Duodenal mucosa (tissue), 2 donors: ENCODE measurements at regions not wholly inside any gene's neighbourhood (a gene's known extent, or its start where the extent isn't known, plus 50 kb on each side); places are given as distances from the start of the nearest gene placed in this dataset.

Experiments used
- H3K27ac ChIP-seq: one replicate; pipeline ENCODE4 v1.7.0; 2013; ENCODE audit warnings: low read depth, low read length
- H3K27me3 ChIP-seq, 2 donors: one replicate each; pipeline ENCODE4 v1.7.0; 2013; ENCODE audit warnings: low read length in 2 of 2, control low read depth in 1 of 2; ENCODE audit not compliant: insufficient read depth in 2 of 2, control insufficient read depth in 1 of 2
- H3K36me3 ChIP-seq, 2 donors: one replicate each; pipeline ENCODE4 v1.7.0; 2013; ENCODE audit warnings: low read length in 2 of 2, control low read depth in 1 of 2; ENCODE audit not compliant: insufficient read depth in 2 of 2, control insufficient read depth in 1 of 2
- H3K4me1 ChIP-seq, 2 donors: one replicate each; pipeline ENCODE4 v1.7.0; 2013; ENCODE audit warnings: low read length in 2 of 2, control low read depth in 1 of 2; ENCODE audit not compliant: insufficient read depth in 2 of 2, control insufficient read depth in 1 of 2
- H3K4me3 ChIP-seq, 2 donors: one replicate each; pipeline ENCODE4 v1.7.0; 2013; ENCODE audit warnings: low read length in 2 of 2, low read depth in 1 of 2
- H3K9ac ChIP-seq, 2 donors: one replicate each; pipeline ENCODE4 v1.7.0; 2013; ENCODE audit warnings: low read length in 2 of 2, low read depth in 1 of 2
- H3K9me3 ChIP-seq, 2 donors: one replicate each; pipeline ENCODE4 v1.7.0; 2013; ENCODE audit warnings: low read length in 2 of 2, control low read depth in 1 of 2; ENCODE audit not compliant: control insufficient read depth in 1 of 2

- Histone ChIP-seq H3K4me1 (peaks cover 0 to 2% of the 10 kb centered on the region in 2 donors), H3K27me3 (peaks cover 0 to 2% of the 10 kb centered on the region in 2 donors), H3K4me3 (no peak overlapping the region), H3K9me3 (no peaks in the 10 kb centered on the region), H3K36me3 (no peaks in the 10 kb centered on the region), H3K27ac (no peak overlapping the region), H3K9ac (no peak overlapping the region)
Observed at GRCh38 chr22:34880662-34881061, 185.3 kb upstream of the ISX start.

GRCh38 chr22:34881453-34881852 lies 184.5 kb upstream of the ISX start:
- Histone ChIP-seq H3K27ac (no peak overlapping the region), H3K9me3 (no peaks in the 10 kb centered on the region), H3K4me1 (peaks cover 0 to 2% of the 10 kb centered on the region in 2 donors), H3K27me3 (no peaks in the 10 kb centered on the region), H3K36me3 (no peaks in the 10 kb centered on the region), H3K9ac (no peak overlapping the region), H3K4me3 (no peak overlapping the region)

- H3K36me3 ChIP-seq, result no peaks in the 10 kb centered on the region
- no peak overlapping the region for H3K4me3 ChIP-seq
- H3K9me3 ChIP-seq, result peaks cover 14% of the 10 kb centered on the region in 2 donors
- H3K9ac ChIP-seq, result no peak overlapping the region
- no peaks in the 10 kb centered on the region for H3K27me3 ChIP-seq
- H3K4me1 ChIP-seq, result peaks cover 0 to 2% of the 10 kb centered on the region in 2 donors
- no peak overlapping the region for H3K27ac ChIP-seq
Observed at GRCh38 chr22:34885852-34886251, 180.1 kb upstream of the ISX start.

- Histone ChIP-seq H3K4me3 (no peak overlapping the region), H3K9me3 (peaks cover 14% of the 10 kb centered on the region in 2 donors), H3K9ac (no peak overlapping the region), H3K27ac (no peak overlapping the region), H3K4me1 (no peaks in the 10 kb centered on the region), H3K27me3 (no peaks in the 10 kb centered on the region), H3K36me3 (no peaks in the 10 kb centered on the region)
Observed at GRCh38 chr22:34886391-34886790, 179.6 kb upstream of the ISX start.

- H3K4me3 ChIP-seq, result no peak overlapping the region
- peaks cover 14% of the 10 kb centered on the region in 2 donors for H3K9me3 ChIP-seq
- no peaks in the 10 kb centered on the region for H3K4me1 ChIP-seq
- H3K36me3 ChIP-seq, result no peaks in the 10 kb centered on the region
- H3K27me3 ChIP-seq, result no peaks in the 10 kb centered on the region
- H3K9ac ChIP-seq, result no peak overlapping the region
- H3K27ac ChIP-seq, result no peak overlapping the region
Observed at GRCh38 chr22:34886812-34887211, 179.1 kb upstream of the ISX start.

GRCh38 chr22:34897126-34897525 lies 168.8 kb upstream of the ISX start:
- Histone ChIP-seq H3K4me3 (no peak overlapping the region), H3K9ac (no peak overlapping the region), H3K4me1 (no peaks in the 10 kb centered on the region), H3K36me3 (no peaks in the 10 kb centered on the region), H3K9me3 (no peaks in the 10 kb centered on the region), H3K27me3 (no peaks in the 10 kb centered on the region), H3K27ac (no peak overlapping the region)

- H3K27me3 ChIP-seq, result no peaks in the 10 kb centered on the region
- H3K4me1 ChIP-seq, result no peaks in the 10 kb centered on the region
- no peak overlapping the region for H3K4me3 ChIP-seq
- no peak overlapping the region for H3K9ac ChIP-seq
- no peaks in the 10 kb centered on the region for H3K36me3 ChIP-seq
- no peaks in the 10 kb centered on the region for H3K9me3 ChIP-seq
- H3K27ac ChIP-seq, result no peak overlapping the region
Observed at GRCh38 chr22:34902335-34902734, 163.6 kb upstream of the ISX start.

GRCh38 chr22:34903416-34903815 lies 162.5 kb upstream of the ISX start:
- no peak overlapping the region for H3K9ac ChIP-seq
- H3K9me3 ChIP-seq, result no peaks in the 10 kb centered on the region
- H3K27ac ChIP-seq, result no peak overlapping the region
- no peaks in the 10 kb centered on the region for H3K4me1 ChIP-seq
- no peaks in the 10 kb centered on the region for H3K27me3 ChIP-seq
- no peak overlapping the region for H3K4me3 ChIP-seq
- no peaks in the 10 kb centered on the region for H3K36me3 ChIP-seq

- no peak overlapping the region for H3K9ac ChIP-seq
- no peaks in the 10 kb centered on the region for H3K36me3 ChIP-seq
- no peaks in the 10 kb centered on the region for H3K9me3 ChIP-seq
- H3K4me1 ChIP-seq, result no peaks in the 10 kb centered on the region
- H3K27ac ChIP-seq, result no peak overlapping the region
- H3K4me3 ChIP-seq, result no peak overlapping the region
- H3K27me3 ChIP-seq, result no peaks in the 10 kb centered on the region
Observed at GRCh38 chr22:34904486-34904885, 161.5 kb upstream of the ISX start.

- Histone ChIP-seq H3K27ac (no peak overlapping the region), H3K4me1 (no peaks in the 10 kb centered on the region), H3K27me3 (no peaks in the 10 kb centered on the region), H3K9me3 (no peaks in the 10 kb centered on the region), H3K4me3 (no peak overlapping the region), H3K36me3 (no peaks in the 10 kb centered on the region), H3K9ac (no peak overlapping the region)
Observed at GRCh38 chr22:34913826-34914225, 152.1 kb upstream of the ISX start.

- H3K9ac ChIP-seq, result no peak overlapping the region
- no peaks in the 10 kb centered on the region for H3K9me3 ChIP-seq
- no peaks in the 10 kb centered on the region for H3K27me3 ChIP-seq
- H3K4me1 ChIP-seq, result no peaks in the 10 kb centered on the region
- no peak overlapping the region for H3K27ac ChIP-seq
- no peaks in the 10 kb centered on the region for H3K36me3 ChIP-seq
- no peak overlapping the region for H3K4me3 ChIP-seq
Observed at GRCh38 chr22:34914846-34915245, 151.1 kb upstream of the ISX start.
